Sigmoid colon (tissue), 6 donors: ENCODE measurements at regions not wholly inside any gene's neighbourhood (a gene's known extent, or its start where the extent isn't known, plus 50 kb on each side); places are given as distances from the start of the nearest gene placed in this dataset.

Experiments
- DNase-seq: peaks from one replicate; pipeline ENCODE4 v3.0.0-alpha.2; 2019
- H3K27ac ChIP-seq, 4 donors: fragments of 200-600 bp; sonication (generic); one replicate each; pipeline ENCODE4 v1.5.1; 2016 to 2019; ENCODE audit warnings: mild to moderate bottlenecking in 1 of 4
- H3K27me3 ChIP-seq, 3 donors: fragments of 200-600 bp; sonication (generic); one replicate each; pipeline ENCODE4 v1.5.1; 2019; ENCODE audit warnings: mild to moderate bottlenecking in 1 of 3
- H3K36me3 ChIP-seq, 4 donors: fragments of 200-600 bp; sonication (generic); one replicate each; pipeline ENCODE4 v1.5.1; 2016 to 2019
- H3K4me1 ChIP-seq, 4 donors: fragments of 200-600 bp; sonication (generic); one replicate each; pipeline ENCODE4 v1.5.1; 2017 to 2019
- H3K4me3 ChIP-seq, 4 donors: fragments of 200-600 bp; sonication (generic); one replicate each; pipeline ENCODE4 v1.5.1; 2017 to 2019; ENCODE audit warnings: mild to moderate bottlenecking in 2 of 4, moderate library complexity in 1 of 4
- H3K9me3 ChIP-seq, 4 donors: fragments of 200-600 bp in 3 of 4; sonication (generic) in 3 of 4; one replicate each; pipeline versions ENCODE4 v1.5.1 to v1.6.1; 2013 to 2019
- CTCF ChIP-seq, 4 experiments: fragments of 450-650 bp in 3 of 4; fragments of 200-600 bp in 1 of 4; IDR thresholded peaks; one replicate each; pipeline ENCODE4 v1.5.1; 2016 to 2019; ENCODE audit warnings: antibody characterized with exemption in 4 of 4, mild to moderate bottlenecking in 3 of 4, moderate library complexity in 2 of 4
- EP300 ChIP-seq, 4 donors: sonication (generic); formaldehyde crosslinking; IDR thresholded peaks; one replicate each; pipeline ENCODE4 v1.6.1; 2017; ENCODE audit warnings: antibody characterized with exemption in 4 of 4
- POLR2A ChIP-seq, 2 donors: fragments of 450-650 bp; IDR thresholded peaks; one replicate each; pipeline ENCODE4 v1.6.1; 2016; ENCODE audit warnings: antibody characterized with exemption in 2 of 2, mild to moderate bottlenecking in 2 of 2, moderate library complexity in 2 of 2
- POLR2AphosphoS5 ChIP-seq, 4 donors: sonication (generic); formaldehyde crosslinking; IDR thresholded peaks; one replicate each; pipeline ENCODE4 v1.6.1; 2017; ENCODE audit warnings: antibody characterized with exemption in 4 of 4
- WGBS, 2 donors: extraction: QIAGEN DNeasy Blood & Tissue Kit; methylation state at CpG; one replicate each; pipeline ENCODE4 v1.1.7; 2013; 5-methylcytosine and 5-hydroxymethylcytosine counted together
- intact Hi-C: fragments of 100-400 bp; cut with DNase I; formaldehyde crosslinking; loops from one replicate; pipeline ENCODE4 v1.15.1; 2023
- donor health status: healthy with polysubstance abuse.
- donor health status: healthy.

- intact Hi-C loops = no loop called here
- TF ChIP-seq POLR2AphosphoS5 (IDR thresholded peaks at IDR 0.05) (no peak), EP300 (IDR thresholded peaks at IDR 0.05) (no peak), POLR2A (IDR thresholded peaks at IDR 0.05) (no peak), CTCF (IDR thresholded peaks at IDR 0.05) (no peak)
- Histone ChIP-seq H3K27me3 (peaks cover 0 to 13% (median 8%) of the 10 kb centered on the region in 3 donors), H3K4me3 (no peak overlapping the region), H3K9me3 (no peaks in the 10 kb centered on the region), H3K4me1 (no peaks in the 10 kb centered on the region), H3K36me3 (no peaks in the 10 kb centered on the region), H3K27ac (no peak overlapping the region)
- no peak for DNase-seq
- WGBS, 2 donors = 77 to 87% methylated on average over 4 of the region's 4 CpGs
These were observed 75.5 kb upstream of the CCDC167 start for GRCh38 chr6:37575221-37575620.

DNA sequence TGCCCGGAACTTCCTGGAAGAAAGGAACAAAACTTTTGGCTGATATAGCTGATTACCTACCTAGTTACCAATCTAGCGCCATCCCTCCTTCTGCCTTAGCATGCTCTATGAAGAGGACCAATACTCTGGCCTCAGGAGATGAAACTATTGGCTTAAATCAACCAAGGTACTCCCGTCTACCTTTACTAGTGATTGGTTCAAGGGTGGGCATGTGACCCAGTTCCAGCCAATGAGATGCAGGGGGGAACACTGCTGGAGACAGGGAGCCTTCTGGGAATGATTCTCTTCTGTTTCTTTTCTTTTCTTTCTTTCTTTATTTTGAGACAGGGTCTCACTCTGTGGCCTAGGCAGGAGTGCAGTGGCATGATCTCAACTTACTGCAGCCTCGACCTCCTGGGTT, 72.6 kb upstream of the CCDC167 start:
- Histone ChIP-seq H3K36me3 (no peaks in the 10 kb centered on the region), H3K27ac (no peak overlapping the region), H3K4me1 (no peaks in the 10 kb centered on the region), H3K27me3 (peaks cover 0 to 16% (median 8%) of the 10 kb centered on the region in 3 donors), H3K9me3 (no peaks in the 10 kb centered on the region), H3K4me3 (no peak overlapping the region)
- intact Hi-C loops = no loop called here
- DNase-seq = no peak
- TF ChIP-seq POLR2AphosphoS5 (IDR thresholded peaks at IDR 0.05) (no peak), POLR2A (IDR thresholded peaks at IDR 0.05) (no peak), EP300 (IDR thresholded peaks at IDR 0.05) (no peak), CTCF (IDR thresholded peaks at IDR 0.05) (no peak)
- 85 to 92% methylated on average over 4 of the region's 4 CpGs for WGBS, 2 donors

GRCh38 chr6:37570482-37571133, 70.9 kb upstream of the CCDC167 start:
- Histone ChIP-seq H3K4me3 (no peak overlapping the region), H3K9me3 (no peaks in the 10 kb centered on the region), H3K27ac (no peak overlapping the region), H3K36me3 (no peaks in the 10 kb centered on the region), H3K4me1 (peaks cover 0 to 9% (median 6%) of the 10 kb centered on the region in 4 donors), H3K27me3 (peaks cover 0 to 22% (median 8%) of the 10 kb centered on the region in 3 donors)
- 39 to 45% methylated on average over 26 of the region's 26 CpGs for WGBS, 2 donors
- TF ChIP-seq POLR2AphosphoS5 (IDR thresholded peaks at IDR 0.05) (no peak), CTCF (IDR thresholded peaks at IDR 0.05) (no peak), EP300 (IDR thresholded peaks at IDR 0.05) (no peak), POLR2A (IDR thresholded peaks at IDR 0.05) (no peak)
- DNase-seq = no peak
- intact Hi-C loops = no loop called here

DNA sequence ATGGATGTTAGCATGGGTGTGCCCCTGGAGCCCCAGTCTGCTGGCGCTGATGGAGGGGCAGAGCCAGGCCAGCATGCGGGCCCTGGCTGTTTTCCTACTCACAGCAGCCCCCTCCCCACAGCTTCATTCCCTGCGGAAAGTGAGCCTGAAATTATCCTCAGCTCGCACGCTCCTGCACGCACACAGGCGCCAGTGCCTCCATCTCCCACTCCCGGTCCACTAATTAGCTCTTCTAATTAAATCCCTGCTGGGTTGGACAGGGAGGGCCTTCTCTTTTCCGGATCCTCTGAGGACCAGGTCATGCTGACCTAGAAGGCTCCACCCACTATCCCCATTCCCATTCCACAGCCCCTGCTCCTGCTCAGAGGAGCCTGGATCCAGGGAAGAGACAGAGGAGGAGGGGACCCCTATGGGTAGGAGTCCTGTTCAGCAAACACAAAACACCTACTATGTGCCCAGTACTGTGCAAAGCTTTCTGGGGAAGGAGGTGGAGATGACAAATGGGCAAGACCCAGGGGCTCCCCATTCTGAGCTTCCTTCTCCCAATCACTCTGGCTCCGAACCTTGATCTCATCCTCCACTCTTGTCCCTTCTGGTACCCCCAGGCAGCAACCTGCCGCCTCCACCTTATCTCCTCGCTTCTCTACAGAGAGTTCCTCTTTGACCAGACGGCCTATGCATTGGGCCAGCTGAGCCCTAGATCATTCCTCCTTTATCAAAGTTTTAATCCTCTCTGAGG, 70.2 kb upstream of the CCDC167 start:
- WGBS, 2 donors = 74 to 75% methylated on average over 13 of the region's 13 CpGs
- Histone ChIP-seq H3K4me1 (peaks cover 0 to 12% (median 9%) of the 10 kb centered on the region in 4 donors), H3K9me3 (no peaks in the 10 kb centered on the region), H3K27ac (no peak overlapping the region), H3K27me3 (peaks cover 0 to 29% (median 8%) of the 10 kb centered on the region in 3 donors), H3K36me3 (no peaks in the 10 kb centered on the region), H3K4me3 (no peak overlapping the region)
- TF ChIP-seq CTCF (IDR thresholded peaks at IDR 0.05) (no peak), POLR2AphosphoS5 (IDR thresholded peaks at IDR 0.05) (no peak), POLR2A (IDR thresholded peaks at IDR 0.05) (no peak), EP300 (IDR thresholded peaks at IDR 0.05) (no peak)
- intact Hi-C loops = loop anchor here (5.0 kb wide), 2 partner anchors 122 to 188 kb away; no protein-coding TSS in a partner anchor
- no peak for DNase-seq
